ENCODE measurements at regions not wholly inside any gene's neighbourhood (a gene's known extent, or its start where the extent isn't known, plus 50 kb on each side); places are given as distances from the start of the nearest gene placed in this dataset.

DNA sequence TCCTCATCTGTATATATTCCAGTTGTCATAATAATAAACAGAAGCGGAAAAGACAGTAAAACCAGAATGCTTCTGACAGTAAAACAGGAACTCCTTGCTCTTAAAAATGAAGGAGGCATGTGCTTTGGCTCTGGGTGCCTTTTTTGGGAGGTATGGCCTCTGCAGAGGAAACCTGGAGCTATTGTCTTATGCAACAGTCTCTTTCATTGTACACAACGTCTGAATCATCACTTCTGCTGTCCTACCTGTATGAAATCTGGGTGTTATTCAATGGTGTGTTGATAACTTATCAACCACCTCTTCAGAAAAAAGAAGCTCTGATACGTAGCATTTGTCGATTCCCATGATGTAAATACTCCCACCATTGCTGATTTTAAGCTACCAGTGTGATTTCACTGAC is 64.8 kb downstream of the CDCA7 start:
- DNase-seq (ENCODE audit: low spot score), result no peak

DNA sequence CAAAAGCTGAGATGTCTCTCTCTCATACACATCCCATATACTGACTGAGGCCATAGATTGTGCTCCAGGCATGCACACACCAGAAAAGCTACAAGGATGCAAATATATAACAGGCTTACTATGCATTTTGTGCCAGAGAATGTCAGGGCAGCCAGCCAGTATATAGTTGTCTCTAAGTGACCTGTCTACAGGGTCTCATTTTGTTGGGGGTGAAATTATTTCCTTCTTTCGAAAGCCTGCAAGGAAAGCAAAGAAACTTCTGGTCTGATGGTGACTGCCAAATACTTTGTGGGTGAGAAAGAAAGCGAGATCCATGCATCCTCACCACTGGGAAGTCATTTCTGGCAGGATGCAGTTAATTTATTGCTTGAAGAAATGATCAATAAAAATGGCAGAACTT is 70.2 kb downstream of the CDCA7 start:
- DNase-seq (ENCODE audit: low spot score), result no peak

DNA sequence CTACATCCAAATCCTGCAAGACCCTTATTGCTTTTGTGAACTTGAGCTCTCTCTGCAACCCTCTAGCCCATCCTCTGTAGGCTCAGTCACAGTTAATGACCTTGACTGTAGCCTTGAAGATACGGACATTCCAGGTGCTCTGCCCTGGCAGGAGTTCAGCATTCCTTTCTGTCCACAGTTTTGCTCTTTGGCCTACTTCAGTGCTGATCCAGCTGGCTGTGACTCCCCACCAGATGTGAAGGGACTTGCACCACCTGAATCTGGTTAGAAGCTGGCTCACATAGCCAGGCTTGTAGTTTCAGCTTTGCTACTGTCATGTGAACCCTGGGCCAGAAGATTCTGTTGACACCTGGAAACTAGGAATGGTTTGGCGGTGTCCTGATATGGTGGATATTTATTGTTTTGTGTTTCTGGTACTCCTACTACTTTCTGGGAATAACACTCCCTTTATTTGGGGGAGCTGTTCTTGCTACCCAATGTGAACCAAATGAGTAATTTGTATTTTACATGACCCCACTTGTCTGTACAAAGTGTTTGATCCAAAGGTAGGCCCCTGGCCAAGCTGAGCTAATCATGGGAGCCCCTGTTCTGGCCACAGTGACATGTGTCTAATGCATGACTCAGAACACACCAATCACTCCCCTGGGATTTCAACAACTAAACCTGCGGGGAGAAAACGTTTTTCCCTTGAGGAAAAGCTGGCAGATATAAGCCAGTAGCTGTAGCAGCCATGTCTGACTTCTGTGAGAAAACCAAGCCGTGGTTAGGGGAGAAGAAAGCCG is 73.4 kb downstream of the CDCA7 start:
- no peak for DNase-seq (ENCODE audit: low spot score)

DNA sequence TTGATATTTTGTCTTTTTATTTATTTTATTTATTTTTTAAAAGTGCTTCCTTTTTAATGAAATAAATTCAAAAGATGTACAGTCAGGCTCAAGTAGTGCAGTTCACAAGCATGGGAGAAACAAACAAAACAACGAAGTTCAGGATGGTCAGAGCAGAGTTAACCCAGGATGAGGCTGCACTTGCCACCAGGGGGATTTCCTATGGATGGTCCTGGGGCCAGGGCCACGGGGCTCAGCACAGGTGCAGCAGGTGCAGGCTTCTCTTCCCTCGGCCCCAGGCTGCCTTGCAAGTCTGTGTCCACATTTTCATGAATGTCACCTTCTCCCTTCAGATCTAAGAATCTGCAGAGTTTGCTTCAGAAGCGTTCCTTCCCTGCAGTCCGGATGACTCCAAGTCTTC is 76.5 kb downstream of the CDCA7 start:
- no peak for DNase-seq (ENCODE audit: low spot score)

DNA sequence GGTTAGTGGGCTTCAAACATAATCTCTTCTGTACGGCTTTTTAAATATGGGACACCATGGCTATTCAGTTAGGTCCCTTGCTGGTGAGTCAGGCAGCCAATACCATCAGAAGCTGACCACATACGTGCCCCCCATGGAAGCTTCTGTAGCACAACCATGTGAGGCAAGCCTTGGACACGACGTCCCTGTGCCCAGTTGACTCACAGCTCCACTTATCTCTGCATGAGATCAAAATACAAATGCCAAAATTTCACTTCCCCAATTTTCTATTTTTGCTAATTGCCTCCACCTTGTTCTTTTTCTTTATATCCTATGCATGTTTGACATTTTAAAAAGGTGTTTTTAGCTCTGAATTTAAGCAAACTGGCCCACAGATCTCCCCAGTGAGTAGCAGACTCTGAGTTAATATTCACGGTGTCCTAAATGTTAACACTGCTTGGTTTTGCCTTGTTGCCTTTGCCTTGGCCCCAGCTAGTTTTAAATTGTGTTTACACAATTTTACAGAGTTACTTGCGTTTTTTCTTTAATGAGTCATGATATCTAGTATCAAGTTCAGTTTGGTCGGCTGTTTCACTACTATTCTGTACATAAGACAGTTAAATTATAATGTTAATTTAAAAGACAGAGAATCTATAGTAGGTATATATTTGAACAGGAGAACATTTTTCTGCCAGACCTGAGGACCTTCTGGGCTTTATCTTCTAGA is 77.5 kb downstream of the CDCA7 start:
- DNase-seq (ENCODE audit: low spot score), result no peak

DNA sequence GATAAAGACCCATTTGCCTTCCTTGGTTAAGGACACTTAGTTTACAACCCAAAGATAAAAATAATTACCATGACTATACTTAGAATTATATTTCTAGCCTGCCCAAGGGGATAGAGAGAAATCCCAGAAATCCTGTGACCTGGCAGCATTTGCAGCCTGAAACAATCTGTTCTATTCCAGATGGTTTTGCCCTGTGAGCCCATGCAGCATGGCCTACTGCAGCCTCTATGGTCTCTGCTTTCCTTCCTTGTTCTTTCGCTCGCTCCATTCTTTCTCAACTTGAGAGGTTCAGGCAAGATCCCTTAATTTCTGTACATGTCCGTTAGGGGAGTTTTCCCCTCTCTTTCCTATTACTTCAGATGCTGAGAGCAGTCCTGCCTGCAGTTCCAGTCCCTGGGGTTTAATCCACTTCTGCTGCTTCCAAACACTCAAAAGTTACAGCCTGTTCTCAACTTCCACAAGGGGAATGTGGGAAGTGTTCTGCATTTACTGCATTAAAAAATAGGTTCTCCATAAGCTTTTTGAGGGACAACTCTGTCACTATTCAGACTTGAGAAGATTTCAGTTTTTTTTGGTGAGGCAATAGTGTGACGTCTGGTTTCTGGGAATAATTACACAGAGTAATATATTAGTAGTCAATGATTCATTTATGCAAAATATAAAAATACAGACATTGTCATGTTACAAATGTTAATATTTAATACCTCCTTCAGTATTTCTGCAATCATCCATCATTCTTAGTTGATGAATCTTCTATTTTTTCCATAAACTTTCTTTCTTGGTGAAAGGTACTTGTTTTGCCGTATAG is 80.3 kb downstream of the CDCA7 start:
- no peak for DNase-seq (ENCODE audit: low spot score)

DNA sequence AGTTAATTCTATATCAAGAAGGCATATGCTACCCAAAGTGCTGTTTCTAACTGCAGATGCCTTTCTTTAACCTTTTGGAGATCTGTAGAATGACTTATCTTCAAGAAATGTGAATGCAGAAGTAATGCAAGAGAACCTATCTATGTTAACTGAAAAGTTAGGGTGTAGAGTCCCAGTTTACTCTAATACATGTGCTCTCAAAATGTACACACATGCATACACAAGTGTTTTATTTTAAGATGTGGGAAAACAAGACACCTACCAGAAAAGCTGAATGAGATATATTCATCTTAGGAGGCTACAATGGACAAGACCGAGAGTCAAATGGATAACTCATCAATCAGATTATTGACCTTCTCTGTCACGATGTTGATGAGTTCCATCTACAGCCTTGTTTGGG is 80.9 kb downstream of the CDCA7 start:
- DNase-seq (ENCODE audit: low spot score), result no peak

DNA sequence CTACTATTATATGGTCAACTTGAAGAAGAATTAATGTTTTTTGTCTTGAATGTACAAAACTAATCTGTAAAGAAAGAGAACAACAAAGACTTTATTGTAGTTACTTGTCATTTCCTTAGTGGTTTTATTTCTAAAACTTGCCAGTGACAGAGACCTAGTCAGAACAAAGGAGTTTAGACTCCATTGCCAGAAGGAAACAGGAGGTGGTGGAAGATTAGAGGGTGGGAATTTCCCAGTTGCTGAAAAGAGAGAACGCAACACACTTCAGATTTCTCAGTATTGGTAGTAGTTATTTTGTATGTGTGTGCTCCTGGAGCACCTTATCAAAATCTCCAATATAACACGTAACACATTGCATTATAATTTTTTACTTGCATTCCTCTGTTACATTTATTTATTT is 81.4 kb downstream of the CDCA7 start:
- DNase-seq (ENCODE audit: low spot score), result no peak

DNA sequence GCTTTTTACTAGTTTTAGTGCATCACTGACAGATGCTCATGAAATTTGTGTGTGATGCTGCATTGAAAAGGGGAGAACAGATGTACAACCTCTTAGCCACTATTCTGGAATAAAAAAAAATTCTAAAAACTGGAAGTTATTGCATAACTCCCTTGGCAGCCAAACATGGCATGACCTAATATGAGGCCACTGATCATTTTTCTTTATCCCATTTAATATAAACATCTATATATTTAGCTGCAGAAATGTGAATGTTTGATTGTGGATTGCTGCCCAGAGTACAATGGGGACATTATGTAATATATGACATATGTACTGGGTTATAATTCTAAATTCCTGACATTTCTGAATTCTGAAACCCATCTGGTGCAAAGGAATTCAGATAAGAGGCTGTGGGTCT is 86.5 kb downstream of the CDCA7 start:
- DNase-seq (ENCODE audit: low spot score), result no peak

DNA sequence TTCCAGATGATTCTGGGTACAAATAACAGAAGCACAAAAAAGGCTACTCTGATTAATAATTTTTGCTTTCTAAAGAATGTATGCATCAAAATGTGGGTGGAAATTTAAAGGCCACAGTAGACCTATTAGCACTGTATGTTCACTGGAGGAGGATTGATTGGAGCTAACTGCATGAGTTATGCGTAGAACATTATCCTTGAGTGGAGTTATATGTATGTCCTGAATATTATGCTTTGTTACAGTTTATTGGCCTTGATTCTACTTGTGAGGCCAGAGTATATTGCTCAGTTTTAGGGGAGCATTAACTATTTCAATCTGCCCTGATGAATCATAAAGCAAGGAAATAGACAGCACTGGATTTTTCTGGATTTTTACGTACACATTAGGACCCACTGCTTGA is 87.9 kb downstream of the CDCA7 start:
- no peak for DNase-seq (ENCODE audit: low spot score)

DNA sequence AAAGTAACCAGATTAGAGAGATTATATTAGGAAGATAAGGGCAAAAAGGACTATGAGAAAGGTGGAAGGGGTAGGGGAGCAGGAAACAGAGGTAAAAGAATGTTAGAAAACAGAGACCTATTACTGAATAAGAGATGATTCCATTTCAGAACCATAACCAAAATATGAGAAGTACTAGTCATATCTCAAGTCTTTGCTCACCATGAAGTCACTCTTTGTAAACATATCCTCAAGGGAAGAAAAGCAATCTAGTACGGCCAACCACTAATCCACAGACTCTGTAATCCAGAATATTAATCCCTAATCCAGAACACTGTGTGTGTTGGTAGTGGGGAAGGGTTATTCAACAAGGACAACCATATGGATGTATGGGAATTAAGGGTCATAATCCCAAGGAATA is 92.0 kb downstream of the CDCA7 start:
- DNase-seq (ENCODE audit: low spot score), result no peak

DNA sequence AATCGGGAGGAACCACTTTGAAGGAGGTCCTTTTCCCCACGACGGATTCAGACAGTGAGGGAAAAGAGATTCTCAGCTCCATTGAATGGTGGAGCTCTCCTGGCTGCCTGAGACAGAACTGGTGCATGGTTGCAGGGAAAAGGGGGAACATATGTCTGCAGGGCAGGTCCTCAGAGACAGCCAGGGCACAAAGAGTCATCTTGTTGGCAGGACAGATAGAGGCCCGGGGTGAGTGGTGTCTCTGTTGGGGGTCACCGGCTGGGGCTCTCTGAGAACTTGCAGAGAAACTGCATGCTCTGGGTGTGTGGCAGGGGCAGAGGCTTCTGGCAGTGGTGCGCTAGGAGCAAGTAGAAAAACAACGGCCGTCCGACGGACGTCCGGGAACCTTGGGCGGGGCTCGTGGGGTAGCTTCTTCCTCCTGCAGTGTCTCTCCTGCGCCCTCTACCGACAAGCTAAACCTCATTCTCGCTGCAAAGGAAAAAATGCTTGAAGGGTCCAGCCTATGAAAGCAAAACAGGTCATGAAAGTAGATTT is 94.3 kb downstream of the CDCA7 start:
- peak; percentile 29 for DNase-seq (ENCODE audit: low spot score)

DNA sequence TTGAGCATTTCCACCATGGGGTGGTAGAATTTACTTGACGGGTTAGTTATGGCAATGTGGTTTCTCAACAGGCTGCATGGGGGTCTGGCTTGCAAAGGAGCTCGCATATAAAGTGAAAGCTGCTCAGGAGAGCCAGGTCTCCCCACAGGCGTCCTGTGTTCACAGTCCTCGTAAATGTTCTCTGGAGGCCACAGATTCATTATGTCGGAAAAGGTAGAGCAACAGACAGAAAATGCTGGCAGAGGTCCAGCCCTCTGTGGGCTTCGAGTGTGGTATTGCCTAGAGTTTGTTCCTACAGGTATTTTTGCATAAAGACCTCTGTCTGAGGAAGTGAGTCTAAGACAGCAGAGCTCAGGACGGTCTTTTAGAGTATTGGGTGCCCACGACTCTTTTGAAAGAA is 96.4 kb downstream of the CDCA7 start:
- no peak for DNase-seq (ENCODE audit: low spot score)

DNA sequence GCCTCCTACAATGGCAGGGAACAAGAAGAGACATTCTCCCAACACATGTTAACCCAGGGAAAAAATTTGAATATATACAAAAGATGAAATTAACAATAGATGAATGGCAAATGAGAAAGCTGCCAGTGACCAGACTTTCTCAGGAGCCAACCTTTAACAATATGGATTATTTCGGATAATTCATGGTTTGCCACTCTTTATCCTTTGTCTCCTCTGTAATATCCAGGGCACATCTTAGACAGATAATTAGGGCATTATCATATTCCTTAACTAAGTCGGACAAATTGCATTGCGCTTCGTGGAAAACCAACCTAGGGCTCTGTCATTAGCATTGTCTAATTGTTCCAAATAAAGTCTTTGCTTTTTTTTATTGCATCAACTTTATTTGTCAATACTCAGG is 97.3 kb downstream of the CDCA7 start:
- DNase-seq (ENCODE audit: low spot score), result no peak

DNA sequence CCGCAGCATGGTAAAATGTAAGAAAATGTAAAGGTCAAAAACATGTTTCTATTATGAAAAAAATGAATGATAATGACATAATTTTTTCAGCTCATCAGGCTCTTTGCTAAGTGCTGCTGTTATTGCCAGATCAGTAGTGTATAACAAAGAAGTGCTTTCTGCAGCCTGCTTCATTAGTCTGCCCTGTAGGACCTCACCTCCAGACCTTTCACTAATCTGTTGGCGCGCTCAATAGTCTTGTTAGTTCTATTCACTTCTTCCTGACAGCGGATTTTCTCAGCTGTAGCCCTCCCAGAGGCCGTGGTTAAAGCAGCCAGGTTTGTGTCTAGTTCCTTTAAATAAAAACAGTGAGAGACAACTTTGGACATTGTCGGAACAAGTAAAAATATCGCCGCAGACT is 97.7 kb downstream of the CDCA7 start:
- DNase-seq (ENCODE audit: low spot score), result no peak

DNA sequence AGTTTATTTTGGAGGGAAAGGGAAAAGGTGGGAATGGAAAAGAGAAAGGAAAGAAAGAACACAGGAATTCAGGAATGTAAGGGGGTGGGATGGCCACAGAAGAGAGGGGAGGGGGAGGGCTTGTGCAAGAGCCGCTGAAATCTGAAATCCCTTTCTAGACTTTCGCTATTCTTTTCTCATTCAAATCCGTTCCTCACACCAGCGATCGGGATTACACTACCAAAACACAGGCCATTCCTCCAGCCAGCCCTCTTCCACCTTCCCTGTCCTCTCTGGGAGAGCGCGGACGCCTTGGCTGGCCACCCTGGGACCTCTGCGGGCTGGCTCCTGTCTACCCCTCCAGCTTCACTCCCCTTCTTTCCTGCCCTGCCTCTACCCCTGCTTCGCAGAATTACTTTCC is 102.3 kb downstream of the CDCA7 start:
- DNase-seq (ENCODE audit: low spot score), result no peak

DNA sequence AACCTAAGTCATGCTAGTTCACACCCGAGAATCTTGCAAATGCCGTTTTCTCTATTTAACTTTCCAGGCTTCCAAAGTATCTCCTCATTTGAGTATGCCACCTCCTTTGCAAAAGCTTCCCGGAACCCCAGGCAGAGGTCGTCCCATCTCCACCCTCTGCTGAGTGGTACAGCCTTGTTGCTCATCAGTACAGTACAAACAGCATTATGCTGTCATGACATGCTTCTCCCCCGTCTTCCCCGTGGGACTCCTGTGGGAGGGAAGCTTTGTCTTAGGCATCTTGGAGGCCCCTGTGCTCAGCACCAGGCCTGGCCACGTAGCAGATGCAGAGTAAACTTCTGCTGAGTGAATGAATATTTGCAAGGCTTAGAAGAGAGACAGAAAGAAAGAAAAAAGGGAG is 102.7 kb downstream of the CDCA7 start:
- DNase-seq (ENCODE audit: low spot score), result no peak

DNA sequence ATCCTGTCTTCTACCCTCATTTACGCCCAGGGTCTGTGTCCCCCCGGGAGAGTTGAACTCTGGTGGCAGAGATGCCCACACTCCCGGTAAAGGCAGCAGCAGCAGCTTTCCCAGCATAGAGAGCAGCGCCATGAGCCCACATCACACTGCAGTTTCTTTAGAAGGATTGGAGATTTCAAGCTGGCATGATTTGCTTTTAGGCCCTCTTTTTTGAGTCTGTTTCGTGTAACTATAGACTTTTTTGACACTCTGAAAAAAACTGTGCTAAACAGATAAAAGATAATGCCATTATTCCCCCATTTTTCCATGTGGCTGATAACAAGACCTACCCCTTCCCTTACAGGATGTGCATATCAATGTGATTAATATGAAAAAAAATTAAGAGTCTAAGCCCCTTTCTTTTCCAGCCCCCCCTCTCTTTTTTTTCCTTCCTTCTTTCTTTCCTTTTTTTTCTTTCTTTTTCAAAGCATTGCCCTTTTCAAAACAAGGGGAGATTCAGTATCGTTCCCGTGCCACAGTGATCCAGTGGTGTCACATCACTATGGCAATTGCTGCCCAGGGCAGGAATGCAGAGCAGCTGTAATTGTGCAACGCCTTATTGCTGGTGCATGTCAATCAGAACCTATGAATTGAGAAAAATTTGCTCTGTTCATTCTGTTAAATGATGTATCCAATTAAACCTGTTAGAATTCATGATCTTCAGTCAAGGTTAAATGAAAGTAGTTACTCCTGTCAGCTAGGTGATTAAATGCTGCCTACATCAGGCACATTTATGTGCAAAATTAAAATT is 104.5 kb downstream of the CDCA7 start:
- DNase-seq (ENCODE audit: low spot score), result no peak

DNA sequence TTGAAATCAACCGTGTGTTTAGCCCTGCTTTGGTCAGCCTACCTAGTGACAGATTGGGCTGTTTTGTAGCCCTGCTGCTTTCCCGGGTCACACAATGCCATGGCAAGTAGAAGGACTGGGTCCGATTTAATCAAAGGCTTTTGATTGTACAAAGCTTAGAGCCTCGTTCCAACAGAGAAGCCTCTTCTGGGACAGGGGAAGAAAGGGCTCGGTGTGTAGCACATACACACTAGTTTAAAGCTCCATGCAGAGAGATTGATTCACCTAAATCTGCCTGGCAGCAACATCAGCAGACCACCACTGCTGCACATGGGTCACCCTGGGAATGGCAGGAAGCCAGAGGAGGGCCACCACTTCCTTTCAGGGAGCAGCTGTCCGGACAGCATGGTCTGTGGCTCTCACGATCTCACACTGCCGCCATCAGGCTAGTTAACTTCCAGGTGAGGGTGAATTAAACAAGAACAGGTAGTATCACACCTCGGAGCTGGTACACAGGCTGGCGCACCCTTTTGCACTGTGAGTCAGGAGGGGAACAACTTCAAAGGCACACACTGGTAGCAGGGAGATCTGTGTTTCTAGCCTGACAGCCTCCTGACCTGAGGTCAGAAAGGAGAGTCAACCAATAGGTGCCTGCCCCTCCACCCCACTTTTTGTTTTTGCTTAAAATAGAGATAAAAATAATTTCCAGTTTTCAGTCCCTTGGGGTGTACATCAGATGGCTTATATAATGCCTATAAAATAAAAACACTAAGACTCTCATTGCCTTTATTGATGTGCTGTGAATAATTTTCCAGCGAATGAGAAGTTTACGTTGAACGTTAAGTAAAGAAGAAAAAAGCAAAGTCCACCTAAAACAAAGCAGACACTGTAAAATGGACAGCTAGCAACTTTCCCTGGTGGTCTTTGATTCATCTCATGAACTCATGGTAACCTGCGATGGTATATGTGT is 108.5 kb downstream of the CDCA7 start:
- no peak for DNase-seq (ENCODE audit: low spot score)

DNA sequence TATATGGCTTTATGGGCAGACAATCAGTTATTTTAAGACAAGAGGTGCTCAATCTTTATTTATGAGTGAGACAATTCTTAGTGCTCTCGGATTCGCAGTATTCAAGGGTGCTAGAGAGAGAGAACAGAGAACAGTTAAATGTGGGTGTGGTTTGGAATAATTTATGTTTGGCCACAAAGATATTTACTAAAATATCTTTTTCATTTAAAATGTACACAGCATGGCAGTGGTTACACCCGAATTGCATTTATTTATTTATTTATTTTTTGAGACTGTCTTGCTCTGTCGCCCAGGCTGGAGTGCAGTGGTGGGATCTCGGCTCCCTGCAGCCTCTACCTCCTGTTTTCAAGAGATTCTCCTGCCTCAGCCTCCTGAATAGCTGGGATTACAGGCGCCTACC is 109.2 kb downstream of the CDCA7 start:
- no peak for DNase-seq (ENCODE audit: low spot score)

DNA sequence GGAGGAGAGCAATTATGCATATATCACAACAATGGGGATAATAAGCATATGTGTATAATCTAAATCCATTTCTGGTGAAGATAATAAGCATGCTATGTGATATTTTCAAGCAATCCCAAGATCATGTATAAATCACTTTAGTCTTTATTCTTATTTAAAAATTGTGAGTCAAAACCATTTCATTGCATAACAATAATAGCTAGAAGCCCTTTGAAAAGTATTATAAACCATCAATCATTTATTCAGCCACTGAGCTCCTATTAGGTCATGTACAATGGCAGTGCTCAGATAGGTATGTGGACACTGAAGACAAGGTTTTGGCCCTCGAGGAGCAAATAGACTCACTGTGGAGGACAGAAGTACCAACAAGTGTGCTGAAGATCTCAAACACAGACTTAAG is 113.1 kb downstream of the CDCA7 start:
- no peak for DNase-seq (ENCODE audit: low spot score)
